ENCODE measurements at regions not wholly inside any gene's neighbourhood (a gene's known extent, or its start where the extent isn't known, plus 50 kb on each side); places are given as distances from the start of the nearest gene placed in this dataset.

DNA sequence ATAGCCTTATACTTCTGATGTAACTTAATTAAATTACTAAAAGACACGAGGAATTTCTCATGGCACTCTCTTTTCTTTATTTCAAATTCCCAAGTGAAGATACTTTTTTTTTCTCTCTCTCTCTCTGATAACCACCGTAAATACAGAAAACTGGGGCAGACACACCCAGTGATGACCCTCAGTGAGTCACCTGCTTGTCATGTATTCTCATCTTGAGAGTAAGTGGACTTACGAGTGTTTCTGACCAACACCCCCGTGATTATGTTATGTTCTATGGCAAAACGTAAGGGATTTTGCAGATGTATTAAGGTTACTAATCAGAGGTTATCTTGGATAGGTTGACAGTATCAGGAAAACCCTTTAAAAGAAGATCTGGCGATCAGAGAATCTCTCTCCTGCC is 348.8 kb upstream of the ZNF717 start:
- 60% methylated on average over 2 of the region's 6 CpGs for WGBS (ENCODE audit: insufficient coverage)
- no peaks in the 10 kb centered on the region for H3K4me1 Mint-ChIP-seq
- TF ChIP-seq, protein P1, sequence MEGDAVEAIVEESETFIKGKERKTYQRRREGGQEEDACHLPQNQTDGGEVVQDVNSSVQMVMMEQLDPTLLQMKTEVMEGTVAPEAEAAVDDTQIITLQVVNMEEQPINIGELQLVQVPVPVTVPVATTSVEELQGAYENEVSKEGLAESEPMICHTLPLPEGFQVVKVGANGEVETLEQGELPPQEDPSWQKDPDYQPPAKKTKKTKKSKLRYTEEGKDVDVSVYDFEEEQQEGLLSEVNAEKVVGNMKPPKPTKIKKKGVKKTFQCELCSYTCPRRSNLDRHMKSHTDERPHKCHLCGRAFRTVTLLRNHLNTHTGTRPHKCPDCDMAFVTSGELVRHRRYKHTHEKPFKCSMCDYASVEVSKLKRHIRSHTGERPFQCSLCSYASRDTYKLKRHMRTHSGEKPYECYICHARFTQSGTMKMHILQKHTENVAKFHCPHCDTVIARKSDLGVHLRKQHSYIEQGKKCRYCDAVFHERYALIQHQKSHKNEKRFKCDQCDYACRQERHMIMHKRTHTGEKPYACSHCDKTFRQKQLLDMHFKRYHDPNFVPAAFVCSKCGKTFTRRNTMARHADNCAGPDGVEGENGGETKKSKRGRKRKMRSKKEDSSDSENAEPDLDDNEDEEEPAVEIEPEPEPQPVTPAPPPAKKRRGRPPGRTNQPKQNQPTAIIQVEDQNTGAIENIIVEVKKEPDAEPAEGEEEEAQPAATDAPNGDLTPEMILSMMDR (IDR thresholded peaks at IDR 0.05): no peak

DNA sequence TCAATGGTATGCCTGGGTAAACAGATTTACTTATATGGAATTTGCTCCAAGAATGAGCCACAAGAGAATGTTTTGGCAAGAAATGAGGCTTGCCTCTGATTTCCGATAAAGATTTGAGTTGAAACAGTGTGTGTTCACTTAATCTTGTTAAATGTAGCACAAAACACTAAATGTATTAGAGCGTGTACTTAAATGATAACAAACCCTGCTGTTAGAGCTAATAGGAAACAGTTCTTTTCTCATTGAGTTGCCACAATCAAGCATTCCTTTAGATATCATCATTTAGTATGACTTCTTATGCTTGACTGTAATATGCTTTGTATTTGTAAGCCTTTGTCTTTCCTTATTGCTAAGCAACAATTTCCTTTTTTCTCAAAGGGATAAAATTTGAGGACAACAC is 353.6 kb upstream of the ZNF717 start:
- TF ChIP-seq, protein P1 (IDR thresholded peaks at IDR 0.05): no peak
- Mint-ChIP-seq H3K27ac (no peak overlapping the region), H3K9me3 (peaks cover 0 to 3% (median 0%) of the 10 kb centered on the region in 7 donors), H3K4me1 (no peaks in the 10 kb centered on the region), H3K27me3 (ENCODE audit: low read depth in 3 of 3) (no peaks in the 10 kb centered on the region), H3K36me3 (no peaks in the 10 kb centered on the region), H3K4me3 (no peak overlapping the region)
- DNase-seq: no peak
- no CpG with 5 or more reads among the region's 2 CpGs for WGBS (ENCODE audit: insufficient coverage)
- no peaks in the 10 kb centered on the region for H3K4me1 ChIP-seq (ENCODE audit: control insufficient read depth in 1 of 2, insufficient read depth in 2 of 2, low read length in 2 of 2)
- no peaks in the 10 kb centered on the region for H4K20me1 ChIP-seq (ENCODE audit: insufficient read depth, low read length)
- H3K9me3 ChIP-seq (replicated peaks in 1 of 2; ENCODE audit: control insufficient read depth in 1 of 2, insufficient read depth in 1 of 2, low read length in 2 of 2): no peaks in the 10 kb centered on the region
- H3K36me3 ChIP-seq (replicated peaks in 1 of 2; ENCODE audit: control insufficient read depth in 1 of 2, insufficient read depth in 2 of 2, low read length in 2 of 2): no peaks in the 10 kb centered on the region
- no peak overlapping the region for H3K4me3 ChIP-seq (replicated peaks in 1 of 3; ENCODE audit: low read depth in 2 of 3, low read length in 3 of 3)
- H3K27me3 ChIP-seq (ENCODE audit: control insufficient read depth in 2 of 2, insufficient read depth in 2 of 2, low read length in 2 of 2): no peaks in the 10 kb centered on the region
- intact Hi-C loops (cut with micrococcal nuclease): no loop called here
- no peak overlapping the region for H2AFZ ChIP-seq (ENCODE audit: insufficient read depth, low read depth, low read length, poor library complexity, severe bottlenecking)
- no peak overlapping the region for H3K4me2 ChIP-seq (replicated peaks; ENCODE audit: extremely low read depth, low read length, poor library complexity, severe bottlenecking)
- H3K27ac ChIP-seq (ENCODE audit: low read depth in 1 of 2, low read length in 2 of 2): no peak overlapping the region
- no peak overlapping the region for H3K9ac ChIP-seq (ENCODE audit: insufficient read depth, low read length, poor library complexity, severe bottlenecking)
- no peaks in the 10 kb centered on the region for H3K79me2 ChIP-seq (ENCODE audit: insufficient read depth, low read length)

More for the DNA sequence above, 348.8 kb upstream of the ZNF717 start:
- H3K36me3 ChIP-seq (replicated peaks in 1 of 2; ENCODE audit: control insufficient read depth in 1 of 2, insufficient read depth in 2 of 2, low read length in 2 of 2): no peaks in the 10 kb centered on the region
- no peak for DNase-seq
- no peaks in the 10 kb centered on the region for H4K20me1 ChIP-seq (ENCODE audit: insufficient read depth, low read length)
- peaks cover 0 to 3% (median 0%) of the 10 kb centered on the region in 7 donors for H3K9me3 Mint-ChIP-seq
- H3K4me2 ChIP-seq (replicated peaks; ENCODE audit: extremely low read depth, low read length, poor library complexity, severe bottlenecking): no peak overlapping the region
- H3K4me1 ChIP-seq (ENCODE audit: control insufficient read depth in 1 of 2, insufficient read depth in 2 of 2, low read length in 2 of 2): no peaks in the 10 kb centered on the region
- no peak overlapping the region for H3K4me3 Mint-ChIP-seq
- intact Hi-C loops (cut with micrococcal nuclease): no loop called here
- H3K9me3 ChIP-seq (replicated peaks in 1 of 2; ENCODE audit: control insufficient read depth in 1 of 2, insufficient read depth in 1 of 2, low read length in 2 of 2): no peaks in the 10 kb centered on the region
- H3K9ac ChIP-seq (ENCODE audit: insufficient read depth, low read length, poor library complexity, severe bottlenecking): no peak overlapping the region
- no peak overlapping the region for H3K27ac ChIP-seq (ENCODE audit: low read depth in 1 of 2, low read length in 2 of 2)
- no peaks in the 10 kb centered on the region for H3K36me3 Mint-ChIP-seq
- no peak overlapping the region for H3K27ac Mint-ChIP-seq
- no peaks in the 10 kb centered on the region for H3K27me3 Mint-ChIP-seq (ENCODE audit: low read depth in 3 of 3)
- no peaks in the 10 kb centered on the region for H3K27me3 ChIP-seq (ENCODE audit: control insufficient read depth in 2 of 2, insufficient read depth in 2 of 2, low read length in 2 of 2)
- H2AFZ ChIP-seq (ENCODE audit: insufficient read depth, low read depth, low read length, poor library complexity, severe bottlenecking): no peak overlapping the region
- no peak overlapping the region for H3K4me3 ChIP-seq (replicated peaks in 1 of 3; ENCODE audit: low read depth in 2 of 3, low read length in 3 of 3)
- no peaks in the 10 kb centered on the region for H3K79me2 ChIP-seq (ENCODE audit: insufficient read depth, low read length)
